PC-3 (cell line): ENCODE measurements at regions not wholly inside any gene's neighbourhood (a gene's known extent, or its start where the extent isn't known, plus 50 kb on each side); places are given as distances from the start of the nearest gene placed in this dataset.

Experiments
- EZH2 ChIP-seq: fragments of 300-600 bp; sonication (generic); IDR thresholded peaks from one replicate; pipeline ENCODE4 v1.6.1; 2017; ENCODE audit warnings: antibody characterized with exemption, mild to moderate bottlenecking, low read length; ENCODE audit not compliant: unreplicated experiment
- EZH2phosphoT487 ChIP-seq: fragments of 300-600 bp; sonication (generic); IDR thresholded peaks from 2 replicates; pipeline ENCODE4 v1.6.1; 2018; ENCODE audit warnings: mild to moderate bottlenecking, antibody characterized with exemption, low read length, borderline replicate concordance
- TF ChIP-seq, protein P1 (sequence below): fragments of 300-600 bp; sonication (generic); conservative IDR thresholded peaks from 2 replicates; pipeline ENCODE4 v1.5.1; 2017; ENCODE audit warnings: antibody characterized with exemption, low read depth, mild to moderate bottlenecking, low read length

DNA sequence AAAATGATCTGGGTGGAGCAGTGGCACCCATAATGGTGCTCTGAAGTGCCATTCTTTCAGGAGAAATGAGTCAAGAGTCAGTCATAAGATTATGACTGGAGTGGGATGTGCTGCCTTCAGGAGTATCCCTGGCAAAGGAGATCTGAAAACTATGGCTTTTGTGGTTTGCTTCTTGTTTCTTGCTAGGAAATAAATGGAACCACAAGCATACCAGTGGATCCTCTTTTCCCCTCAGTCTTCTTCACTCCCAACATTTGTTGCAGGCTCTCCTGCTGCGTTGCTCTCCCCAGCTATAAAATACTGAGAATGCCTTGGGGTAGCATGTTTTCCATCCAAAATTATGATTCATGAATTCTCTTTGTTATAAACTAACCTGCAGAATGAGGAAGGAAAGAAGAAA lies 199.1 kb downstream of the NNT start:
- TF ChIP-seq, protein P1, sequence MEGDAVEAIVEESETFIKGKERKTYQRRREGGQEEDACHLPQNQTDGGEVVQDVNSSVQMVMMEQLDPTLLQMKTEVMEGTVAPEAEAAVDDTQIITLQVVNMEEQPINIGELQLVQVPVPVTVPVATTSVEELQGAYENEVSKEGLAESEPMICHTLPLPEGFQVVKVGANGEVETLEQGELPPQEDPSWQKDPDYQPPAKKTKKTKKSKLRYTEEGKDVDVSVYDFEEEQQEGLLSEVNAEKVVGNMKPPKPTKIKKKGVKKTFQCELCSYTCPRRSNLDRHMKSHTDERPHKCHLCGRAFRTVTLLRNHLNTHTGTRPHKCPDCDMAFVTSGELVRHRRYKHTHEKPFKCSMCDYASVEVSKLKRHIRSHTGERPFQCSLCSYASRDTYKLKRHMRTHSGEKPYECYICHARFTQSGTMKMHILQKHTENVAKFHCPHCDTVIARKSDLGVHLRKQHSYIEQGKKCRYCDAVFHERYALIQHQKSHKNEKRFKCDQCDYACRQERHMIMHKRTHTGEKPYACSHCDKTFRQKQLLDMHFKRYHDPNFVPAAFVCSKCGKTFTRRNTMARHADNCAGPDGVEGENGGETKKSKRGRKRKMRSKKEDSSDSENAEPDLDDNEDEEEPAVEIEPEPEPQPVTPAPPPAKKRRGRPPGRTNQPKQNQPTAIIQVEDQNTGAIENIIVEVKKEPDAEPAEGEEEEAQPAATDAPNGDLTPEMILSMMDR = no peak
- no peak for TF ChIP-seq EZH2
- no peak for TF ChIP-seq EZH2phosphoT487
